ENCODE measurements at regions not wholly inside any gene's neighbourhood (a gene's known extent, or its start where the extent isn't known, plus 50 kb on each side); places are given as distances from the start of the nearest gene placed in this dataset.
"Not testable (repeated sequence)": the region's sequence is repeated elsewhere in the genome, so short reads cannot be mapped to it uniquely, and the experiment has no call there.

- ATAC-seq: no peak
- H3K27me3 Mint-ChIP-seq (ENCODE audit: low read depth): no peaks in the 10 kb centered on the region
- no peak for DNase-seq
- no peak overlapping the region for H3K4me3 Mint-ChIP-seq
- H3K4me1 Mint-ChIP-seq (ENCODE audit: low read depth): no peaks in the 10 kb centered on the region
- no peaks in the 10 kb centered on the region for H3K9me3 Mint-ChIP-seq
- no peaks in the 10 kb centered on the region for H3K36me3 Mint-ChIP-seq (ENCODE audit: insufficient read depth)
Measured at GRCh38 chr10:33783557-33783956, 449.1 kb upstream of the NRP1 start.

GRCh38 chr10:33783078-33783477, 448.6 kb upstream of the NRP1 start:
- H3K36me3 Mint-ChIP-seq (ENCODE audit: insufficient read depth): no peaks in the 10 kb centered on the region
- H3K9me3 Mint-ChIP-seq: no peaks in the 10 kb centered on the region
- H3K27me3 Mint-ChIP-seq (ENCODE audit: low read depth): no peaks in the 10 kb centered on the region
- no peak for ATAC-seq
- no peak overlapping the region for H3K4me3 Mint-ChIP-seq
- H3K4me1 Mint-ChIP-seq (ENCODE audit: low read depth): no peaks in the 10 kb centered on the region
- no peak for DNase-seq

- ATAC-seq (no peak), DNase-seq (no peak)
- Mint-ChIP-seq H3K36me3 (ENCODE audit: insufficient read depth) (no peaks in the 10 kb centered on the region), H3K9me3 (no peaks in the 10 kb centered on the region), H3K4me3 (no peak overlapping the region), H3K27me3 (ENCODE audit: low read depth) (no peaks in the 10 kb centered on the region), H3K4me1 (ENCODE audit: low read depth) (no peaks in the 10 kb centered on the region)
Measured at GRCh38 chr10:33781606-33782395, 447.3 kb upstream of the NRP1 start.

DNA sequence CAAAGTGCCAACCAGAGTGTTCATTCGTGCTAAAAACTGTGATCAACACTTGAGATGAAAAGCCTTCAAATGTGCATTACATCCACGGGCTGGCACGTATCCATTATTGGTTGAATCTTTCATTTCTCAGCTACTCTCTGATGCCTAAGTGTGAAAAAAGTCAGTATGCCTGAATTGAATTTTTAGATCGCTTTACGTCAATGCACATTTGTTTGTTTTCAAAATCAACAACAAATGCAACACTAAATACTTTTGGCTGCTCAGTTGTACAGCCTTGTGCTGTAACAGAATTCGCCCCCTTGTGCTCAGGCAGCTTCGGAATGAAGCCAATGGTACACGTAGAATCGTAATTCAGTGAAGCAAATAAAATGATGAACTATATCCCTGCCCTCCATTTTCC, 446.5 kb upstream of the NRP1 start:
- H3K27me3 Mint-ChIP-seq (ENCODE audit: low read depth): no peaks in the 10 kb centered on the region
- no peak for ATAC-seq
- no peak overlapping the region for H3K4me3 Mint-ChIP-seq
- no peak for DNase-seq
- no peaks in the 10 kb centered on the region for H3K36me3 Mint-ChIP-seq (ENCODE audit: insufficient read depth)
- H3K9me3 Mint-ChIP-seq: no peaks in the 10 kb centered on the region
- no peaks in the 10 kb centered on the region for H3K4me1 Mint-ChIP-seq (ENCODE audit: low read depth)

DNA sequence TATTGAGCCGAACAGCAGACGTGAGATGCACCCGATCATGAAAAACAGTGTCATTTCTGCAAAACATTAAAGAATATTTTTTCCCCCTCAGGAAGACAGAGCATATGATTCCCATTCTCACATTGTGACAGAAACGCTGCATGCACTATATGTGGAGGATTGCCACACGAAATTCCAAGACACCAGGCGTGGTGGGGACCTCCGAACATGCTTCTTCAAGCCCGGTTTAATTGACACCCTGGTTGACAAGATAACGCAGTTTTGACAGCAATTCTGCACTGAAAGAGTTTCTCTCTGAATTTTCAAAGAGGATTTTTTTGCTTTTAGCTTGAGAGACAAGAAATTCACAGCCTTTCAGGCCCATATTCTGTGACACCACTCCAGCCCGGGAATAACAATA, 442.8 kb upstream of the NRP1 start:
- no peak overlapping the region for H3K4me3 Mint-ChIP-seq
- ATAC-seq (no peak), DNase-seq (no peak)
- no peaks in the 10 kb centered on the region for H3K36me3 Mint-ChIP-seq (ENCODE audit: insufficient read depth)
- no peaks in the 10 kb centered on the region for H3K27me3 Mint-ChIP-seq (ENCODE audit: low read depth)
- H3K4me1 Mint-ChIP-seq (ENCODE audit: low read depth): peaks cover 3% of the 10 kb centered on the region
- no peaks in the 10 kb centered on the region for H3K9me3 Mint-ChIP-seq

- H3K4me3 Mint-ChIP-seq: no peak overlapping the region
- peaks cover 3% of the 10 kb centered on the region for H3K4me1 Mint-ChIP-seq (ENCODE audit: low read depth)
- no peak for DNase-seq
- no peak for ATAC-seq
- no peaks in the 10 kb centered on the region for H3K36me3 Mint-ChIP-seq (ENCODE audit: insufficient read depth)
- no peaks in the 10 kb centered on the region for H3K27me3 Mint-ChIP-seq (ENCODE audit: low read depth)
- no peaks in the 10 kb centered on the region for H3K9me3 Mint-ChIP-seq
Measured at GRCh38 chr10:33776419-33777070, 442.1 kb upstream of the NRP1 start.

DNA sequence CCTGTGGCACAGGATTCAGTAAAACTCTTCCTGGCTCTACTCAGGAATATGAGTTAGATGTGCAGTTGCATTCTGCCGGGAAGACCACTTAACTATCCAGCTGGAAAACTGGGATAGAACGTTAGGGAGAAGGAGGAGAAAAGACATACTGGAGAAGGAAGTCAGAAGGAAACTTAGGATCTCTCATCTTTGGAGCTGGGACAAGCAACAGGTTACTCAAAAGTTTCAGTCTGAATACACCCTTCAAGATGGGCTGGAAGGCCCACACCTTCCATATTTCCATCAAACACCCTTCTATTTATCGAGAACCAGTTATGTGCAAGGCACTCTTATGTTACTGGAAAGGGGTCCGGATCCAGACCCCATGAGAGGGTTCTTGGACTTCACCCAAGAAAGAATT, 440.4 kb upstream of the NRP1 start:
- H3K4me1 Mint-ChIP-seq (ENCODE audit: low read depth): peaks cover 3% of the 10 kb centered on the region
- H3K27me3 Mint-ChIP-seq (ENCODE audit: low read depth): no peaks in the 10 kb centered on the region
- no peak overlapping the region for H3K4me3 Mint-ChIP-seq
- H3K36me3 Mint-ChIP-seq (ENCODE audit: insufficient read depth): no peaks in the 10 kb centered on the region
- H3K9me3 Mint-ChIP-seq: no peaks in the 10 kb centered on the region
- DNase-seq (no peak), ATAC-seq (no peak)

DNA sequence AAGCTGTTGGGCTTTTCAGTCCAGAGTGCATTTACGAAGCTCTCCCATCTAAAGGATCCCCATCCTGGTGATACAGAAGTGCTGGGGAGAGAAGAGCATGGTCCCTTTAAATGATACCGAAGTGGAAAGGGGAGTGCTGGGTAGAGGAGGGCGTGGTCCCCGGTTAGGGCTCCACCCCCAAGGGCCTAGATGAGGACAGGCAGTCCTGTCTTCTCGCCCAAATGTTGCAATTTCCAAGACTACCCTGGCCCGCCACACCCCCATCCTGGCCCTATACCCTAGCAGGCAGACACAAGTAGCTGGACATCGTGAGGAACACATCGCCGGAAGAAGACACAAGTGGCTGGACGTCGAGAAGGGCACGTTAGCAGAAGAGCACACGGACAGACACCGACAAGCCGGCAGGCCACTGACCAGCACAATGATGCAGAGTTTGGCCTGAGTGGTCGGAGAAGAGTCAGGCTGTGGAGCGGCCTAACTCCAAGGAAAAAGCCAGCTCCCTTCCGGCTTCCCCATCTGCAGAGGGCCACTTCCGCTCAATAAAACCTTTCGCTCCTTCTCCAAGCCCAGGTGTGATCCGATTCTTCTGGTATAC, 439.5 kb upstream of the NRP1 start:
- peaks cover 3% of the 10 kb centered on the region for H3K4me1 Mint-ChIP-seq (ENCODE audit: low read depth)
- no peaks in the 10 kb centered on the region for H3K9me3 Mint-ChIP-seq
- no peaks in the 10 kb centered on the region for H3K36me3 Mint-ChIP-seq (ENCODE audit: insufficient read depth)
- DNase-seq (no peak), ATAC-seq (no peak)
- no peak overlapping the region for H3K4me3 Mint-ChIP-seq
- no peaks in the 10 kb centered on the region for H3K27me3 Mint-ChIP-seq (ENCODE audit: low read depth)

- Mint-ChIP-seq H3K36me3 (ENCODE audit: insufficient read depth) (no peaks in the 10 kb centered on the region), H3K4me3 (no peak overlapping the region), H3K27me3 (ENCODE audit: low read depth) (no peaks in the 10 kb centered on the region), H3K4me1 (ENCODE audit: low read depth) (peaks cover 3% of the 10 kb centered on the region), H3K9me3 (no peaks in the 10 kb centered on the region)
- ATAC-seq (no peak), DNase-seq (no peak)
Measured at GRCh38 chr10:33773253-33773573, 438.7 kb upstream of the NRP1 start.

GRCh38 chr10:33772370-33773252, 438.1 kb upstream of the NRP1 start:
- Mint-ChIP-seq H3K27me3 (ENCODE audit: low read depth) (no peaks in the 10 kb centered on the region), H3K36me3 (ENCODE audit: insufficient read depth) (no peaks in the 10 kb centered on the region), H3K9me3 (no peaks in the 10 kb centered on the region), H3K4me3 (no peak overlapping the region), H3K4me1 (ENCODE audit: low read depth) (peaks cover 3% of the 10 kb centered on the region)
- ATAC-seq: no peak
- no peak for DNase-seq

DNA sequence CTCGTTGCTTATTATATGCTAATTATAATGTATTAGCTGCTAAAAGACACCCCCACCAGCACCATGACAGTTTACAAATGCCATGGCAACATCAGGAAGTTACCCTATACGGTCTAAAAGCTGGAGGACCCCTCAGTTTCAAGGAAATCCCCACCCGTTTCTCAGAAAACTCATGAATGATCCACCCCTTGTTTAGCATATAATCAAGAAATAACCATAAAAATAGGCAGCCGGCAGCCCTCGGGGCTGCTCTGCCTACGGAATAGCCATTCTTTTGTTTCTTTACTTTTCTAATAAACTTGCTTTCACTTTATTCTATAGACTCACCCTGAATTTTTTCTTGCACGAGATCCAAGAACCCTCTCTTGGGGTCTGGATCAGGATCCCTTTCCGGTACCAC, 437.4 kb upstream of the NRP1 start:
- H3K4me1 Mint-ChIP-seq (ENCODE audit: low read depth); DNase-seq; H3K36me3 Mint-ChIP-seq (ENCODE audit: insufficient read depth); H3K4me3 Mint-ChIP-seq; ATAC-seq; H3K27me3 Mint-ChIP-seq (ENCODE audit: low read depth); H3K9me3 Mint-ChIP-seq: not testable (repeated sequence)

GRCh38 chr10:33764694-33765185, 430.3 kb upstream of the NRP1 start:
- H3K36me3 Mint-ChIP-seq (ENCODE audit: insufficient read depth): no peaks in the 10 kb centered on the region
- no peak overlapping the region for H3K4me3 Mint-ChIP-seq
- DNase-seq: no peak
- no peak for ATAC-seq
- H3K9me3 Mint-ChIP-seq: peaks cover 3% of the 10 kb centered on the region
- no peaks in the 10 kb centered on the region for H3K27me3 Mint-ChIP-seq (ENCODE audit: low read depth)
- H3K4me1 Mint-ChIP-seq (ENCODE audit: low read depth): no peaks in the 10 kb centered on the region

- no peaks in the 10 kb centered on the region for H3K4me1 Mint-ChIP-seq (ENCODE audit: low read depth)
- H3K9me3 Mint-ChIP-seq: peaks cover 3% of the 10 kb centered on the region
- no peak overlapping the region for H3K4me3 Mint-ChIP-seq
- no peaks in the 10 kb centered on the region for H3K27me3 Mint-ChIP-seq (ENCODE audit: low read depth)
- DNase-seq (no peak), ATAC-seq (no peak)
- H3K36me3 Mint-ChIP-seq (ENCODE audit: insufficient read depth): no peaks in the 10 kb centered on the region
Measured at GRCh38 chr10:33760056-33760943, 425.8 kb upstream of the NRP1 start.

All from activated T-cell treated with anti-CD3 and anti-CD28 coated beads, Interleukin-2, amount 50 U/mL, for 4 hours (primary cell).